ENCODE measurements at regions not wholly inside any gene's neighbourhood (a gene's known extent, or its start where the extent isn't known, plus 50 kb on each side); places are given as distances from the start of the nearest gene placed in this dataset.

- Mint-ChIP-seq H3K9me3 (no peaks in the 10 kb centered on the region), H3K36me3 (ENCODE audit: low read depth) (no peaks in the 10 kb centered on the region), H3K27me3 (ENCODE audit: low read depth, poor library complexity) (no peaks in the 10 kb centered on the region), H3K27ac (no peak overlapping the region), H3K4me1 (no peaks in the 10 kb centered on the region), H3K4me3 (no peak overlapping the region)
- TF ChIP-seq CTCF (IDR thresholded peaks at IDR 0.05): no peak
- DNase-seq: no peak
Measured at GRCh38 chr4:100838286-100838685, 320.5 kb upstream of the EMCN start.

- no peak overlapping the region for H3K27ac Mint-ChIP-seq
- TF ChIP-seq CTCF (IDR thresholded peaks at IDR 0.05): no peak
- H3K9me3 Mint-ChIP-seq: no peaks in the 10 kb centered on the region
- H3K4me1 Mint-ChIP-seq: no peaks in the 10 kb centered on the region
- H3K36me3 Mint-ChIP-seq (ENCODE audit: low read depth): no peaks in the 10 kb centered on the region
- DNase-seq: no peak
- no peak overlapping the region for H3K4me3 Mint-ChIP-seq
- no peaks in the 10 kb centered on the region for H3K27me3 Mint-ChIP-seq (ENCODE audit: low read depth, poor library complexity)
Measured at GRCh38 chr4:100836929-100837328, 319.1 kb upstream of the EMCN start.

GRCh38 chr4:100834616-100835015, 316.8 kb upstream of the EMCN start:
- no peak for TF ChIP-seq CTCF (IDR thresholded peaks at IDR 0.05)
- no peaks in the 10 kb centered on the region for H3K36me3 Mint-ChIP-seq (ENCODE audit: low read depth)

GRCh38 chr4:100833906-100834305, 316.1 kb upstream of the EMCN start:
- no peak for TF ChIP-seq CTCF (IDR thresholded peaks at IDR 0.05)
- no peaks in the 10 kb centered on the region for H3K36me3 Mint-ChIP-seq (ENCODE audit: low read depth)
- peaks cover 6% of the 10 kb centered on the region for H3K9me3 Mint-ChIP-seq
- no peak overlapping the region for H3K27ac Mint-ChIP-seq
- no peaks in the 10 kb centered on the region for H3K27me3 Mint-ChIP-seq (ENCODE audit: low read depth, poor library complexity)
- no peak overlapping the region for H3K4me3 Mint-ChIP-seq
- DNase-seq: no peak
- H3K4me1 Mint-ChIP-seq: no peaks in the 10 kb centered on the region

More at GRCh38 chr4:100834616-100835015, 316.8 kb upstream of the EMCN start:
- Mint-ChIP-seq H3K4me3 (no peak overlapping the region), H3K4me1 (no peaks in the 10 kb centered on the region), H3K27me3 (ENCODE audit: low read depth, poor library complexity) (no peaks in the 10 kb centered on the region), H3K9me3 (peaks cover 6% of the 10 kb centered on the region), H3K27ac (no peak overlapping the region)
- DNase-seq: no peak

- H3K9me3 Mint-ChIP-seq: peaks cover 11% of the 10 kb centered on the region
- no peaks in the 10 kb centered on the region for H3K36me3 Mint-ChIP-seq (ENCODE audit: low read depth)
- H3K4me3 Mint-ChIP-seq: no peak overlapping the region
- TF ChIP-seq CTCF (IDR thresholded peaks at IDR 0.05): no peak
- no peak overlapping the region for H3K27ac Mint-ChIP-seq
- H3K27me3 Mint-ChIP-seq (ENCODE audit: low read depth, poor library complexity): no peaks in the 10 kb centered on the region
- DNase-seq: no peak
- H3K4me1 Mint-ChIP-seq: no peaks in the 10 kb centered on the region
Measured at GRCh38 chr4:100828986-100829685, 311.3 kb upstream of the EMCN start.

- Mint-ChIP-seq H3K27me3 (ENCODE audit: low read depth, poor library complexity) (no peaks in the 10 kb centered on the region), H3K4me3 (no peak overlapping the region), H3K36me3 (ENCODE audit: low read depth) (no peaks in the 10 kb centered on the region), H3K27ac (no peak overlapping the region), H3K9me3 (peaks cover 11% of the 10 kb centered on the region), H3K4me1 (no peaks in the 10 kb centered on the region)
- DNase-seq: no peak
- TF ChIP-seq CTCF (IDR thresholded peaks at IDR 0.05): no peak
Measured at GRCh38 chr4:100828364-100828763, 310.5 kb upstream of the EMCN start.

All from nephron progenitor cell (in vitro differentiated cells).